MM.1S (cell line): ENCODE measurements at regions not wholly inside any gene's neighbourhood (a gene's known extent, or its start where the extent isn't known, plus 50 kb on each side); places are given as distances from the start of the nearest gene placed in this dataset.

ENCODE experiments used
- DNase-seq: peaks from one replicate; pipeline ENCODE4 v3.0.0-alpha.2; 2015
- H2AFZ ChIP-seq: fragments of 300-600 bp; sonication (generic); 2 replicates; pipeline ENCODE4 v1.6.0; 2016; ENCODE audit warnings: antibody characterized with exemption, low read length
- H3F3A ChIP-seq: fragments of 300-600 bp; sonication (generic); 2 replicates; pipeline ENCODE4 v1.6.1; 2016; ENCODE audit warnings: mild to moderate bottlenecking, antibody characterized with exemption, low read length, moderate library complexity, mixed read lengths; ENCODE audit not compliant: insufficient read depth
- H3K27ac ChIP-seq: fragments of 300-600 bp; sonication (generic); 2 replicates; pipeline ENCODE4 v1.5.1; 2016; ENCODE audit warnings: mild to moderate bottlenecking, low read length
- H3K27me3 ChIP-seq: fragments of 300-600 bp; sonication (generic); replicated peaks from 2 replicates; pipeline ENCODE4 v1.6.0; 2016; ENCODE audit warnings: low read length; ENCODE audit not compliant: insufficient read depth
- H3K36me3 ChIP-seq: fragments of 300-600 bp; sonication (generic); replicated peaks from 2 replicates; pipeline ENCODE4 v1.6.1; 2016; ENCODE audit warnings: mild to moderate bottlenecking, low read length, mixed read lengths; ENCODE audit not compliant: insufficient read depth
- H3K4me1 ChIP-seq: fragments of 300-600 bp; sonication (generic); 2 replicates; pipeline ENCODE4 v1.6.1; 2016; ENCODE audit warnings: low read length, mixed read lengths
- H3K4me2 ChIP-seq: fragments of 300-600 bp; sonication (generic); 2 replicates; pipeline ENCODE4 v1.6.0; 2016; ENCODE audit warnings: low read depth, low read length
- H3K4me3 ChIP-seq: fragments of 300-600 bp; sonication (generic); 2 replicates; pipeline ENCODE4 v1.5.1; 2016; ENCODE audit warnings: low read length, mixed read lengths
- H3K79me2 ChIP-seq: fragments of 300-600 bp; sonication (generic); 2 replicates; pipeline ENCODE4 v1.6.1; 2016; ENCODE audit warnings: mixed run types, low read length, mixed read lengths
- H3K9ac ChIP-seq: fragments of 300-600 bp; sonication (generic); 2 replicates; pipeline ENCODE4 v1.6.1; 2016; ENCODE audit warnings: low read length, mixed read lengths
- H3K9me2 ChIP-seq: fragments of 300-600 bp; sonication (generic); replicated peaks from 2 replicates; pipeline ENCODE4 v1.6.1; 2016; ENCODE audit warnings: mild to moderate bottlenecking, low read length, mixed read lengths; ENCODE audit not compliant: insufficient read depth
- H3K9me3 ChIP-seq: fragments of 300-600 bp; sonication (generic); replicated peaks from 2 replicates; pipeline ENCODE4 v1.6.1; 2016; ENCODE audit warnings: mild to moderate bottlenecking, low read length, mixed read lengths; ENCODE audit not compliant: insufficient read depth
- H4K20me1 ChIP-seq: fragments of 300-600 bp; sonication (generic); 2 replicates; pipeline ENCODE4 v1.6.1; 2016; ENCODE audit warnings: mild to moderate bottlenecking, low read length, moderate library complexity, mixed read lengths; ENCODE audit not compliant: insufficient read depth
- EZH2 ChIP-seq: fragments of 300-600 bp; sonication (generic); optimal IDR thresholded peaks from 2 replicates; pipeline ENCODE3; 2017; ENCODE audit warnings: low read depth, mild to moderate bottlenecking, antibody characterized with exemption, low read length, mixed read lengths
- EZH2phosphoT487 ChIP-seq: fragments of 300-600 bp; sonication (generic); IDR thresholded peaks from 2 replicates; pipeline ENCODE4 v1.6.1; 2018; ENCODE audit warnings: antibody characterized with exemption, low read length
- TF ChIP-seq, protein P1 (sequence below): fragments of 300-600 bp; sonication (generic); IDR thresholded peaks from 2 replicates; pipeline ENCODE4 v1.5.1; 2016; ENCODE audit warnings: antibody characterized with exemption, low read length, mixed read lengths

DNA sequence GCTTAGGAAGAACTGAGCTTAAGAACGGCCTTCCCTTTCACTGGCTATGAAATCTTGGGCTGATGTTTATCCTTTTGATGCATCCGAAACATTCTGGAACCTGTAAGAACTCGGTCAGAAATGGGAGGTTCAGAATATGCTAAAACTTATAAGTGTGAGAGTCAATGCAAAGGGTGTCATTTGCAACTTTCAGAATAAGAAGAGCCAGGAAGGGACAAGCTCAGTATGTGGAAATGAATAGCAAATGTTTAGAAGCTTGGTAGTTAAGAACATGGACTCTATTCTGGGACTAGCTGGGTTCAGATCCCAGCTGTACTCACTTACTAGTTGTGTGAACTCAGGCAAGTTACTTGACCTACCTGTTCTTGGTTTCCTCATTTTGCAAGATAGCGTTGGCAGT, 234.1 kb downstream of the OMA1 start:
- Histone ChIP-seq H4K20me1 (no peaks in the 10 kb centered on the region), H3K36me3 (no peaks in the 10 kb centered on the region), H3K9ac (no peak overlapping the region), H3K4me1 (no peaks in the 10 kb centered on the region), H3K9me2 (no peaks in the 10 kb centered on the region), H3K9me3 (no peaks in the 10 kb centered on the region), H2AFZ (no peak overlapping the region), H3K27me3 (no peaks in the 10 kb centered on the region), H3K79me2 (no peaks in the 10 kb centered on the region), H3F3A (no peaks in the 10 kb centered on the region), H3K4me2 (no peak overlapping the region), H3K4me3 (no peak overlapping the region), H3K27ac (no peak overlapping the region)
- TF ChIP-seq EZH2phosphoT487 = no peak
- TF ChIP-seq EZH2 = no peak
- TF ChIP-seq, protein P1, sequence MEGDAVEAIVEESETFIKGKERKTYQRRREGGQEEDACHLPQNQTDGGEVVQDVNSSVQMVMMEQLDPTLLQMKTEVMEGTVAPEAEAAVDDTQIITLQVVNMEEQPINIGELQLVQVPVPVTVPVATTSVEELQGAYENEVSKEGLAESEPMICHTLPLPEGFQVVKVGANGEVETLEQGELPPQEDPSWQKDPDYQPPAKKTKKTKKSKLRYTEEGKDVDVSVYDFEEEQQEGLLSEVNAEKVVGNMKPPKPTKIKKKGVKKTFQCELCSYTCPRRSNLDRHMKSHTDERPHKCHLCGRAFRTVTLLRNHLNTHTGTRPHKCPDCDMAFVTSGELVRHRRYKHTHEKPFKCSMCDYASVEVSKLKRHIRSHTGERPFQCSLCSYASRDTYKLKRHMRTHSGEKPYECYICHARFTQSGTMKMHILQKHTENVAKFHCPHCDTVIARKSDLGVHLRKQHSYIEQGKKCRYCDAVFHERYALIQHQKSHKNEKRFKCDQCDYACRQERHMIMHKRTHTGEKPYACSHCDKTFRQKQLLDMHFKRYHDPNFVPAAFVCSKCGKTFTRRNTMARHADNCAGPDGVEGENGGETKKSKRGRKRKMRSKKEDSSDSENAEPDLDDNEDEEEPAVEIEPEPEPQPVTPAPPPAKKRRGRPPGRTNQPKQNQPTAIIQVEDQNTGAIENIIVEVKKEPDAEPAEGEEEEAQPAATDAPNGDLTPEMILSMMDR = no peak
- DNase-seq = no peak

DNA sequence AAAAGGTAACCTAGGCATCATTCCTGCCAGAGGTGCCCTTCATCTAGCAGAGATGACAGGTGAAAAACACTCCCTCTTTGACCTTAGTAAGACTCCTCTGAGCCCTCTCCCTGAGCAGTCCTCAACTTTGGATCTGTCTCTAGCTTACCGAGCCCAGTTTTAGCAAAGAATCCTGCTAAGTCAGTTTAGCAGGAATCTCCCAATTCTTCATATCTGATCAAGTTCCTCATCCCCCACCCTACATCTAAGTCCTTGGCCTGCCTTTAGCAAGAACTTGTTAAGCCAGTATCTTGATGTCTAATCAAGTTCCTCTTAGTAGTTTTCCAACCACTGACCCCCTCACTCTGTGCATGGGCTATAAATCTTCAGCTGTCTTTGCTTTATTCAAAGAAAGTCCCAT, 235.6 kb downstream of the OMA1 start:
- no peak overlapping the region for H2AFZ ChIP-seq
- no peak overlapping the region for H3K27ac ChIP-seq
- H3K36me3 ChIP-seq = no peaks in the 10 kb centered on the region
- no peak overlapping the region for H3K9ac ChIP-seq
- no peaks in the 10 kb centered on the region for H3K79me2 ChIP-seq
- H3K9me3 ChIP-seq = no peaks in the 10 kb centered on the region
- H3F3A ChIP-seq = no peaks in the 10 kb centered on the region
- no peak overlapping the region for H3K4me3 ChIP-seq
- H3K4me1 ChIP-seq = no peaks in the 10 kb centered on the region
- no peak for DNase-seq
- H3K4me2 ChIP-seq = no peak overlapping the region
- no peaks in the 10 kb centered on the region for H3K9me2 ChIP-seq
- no peaks in the 10 kb centered on the region for H3K27me3 ChIP-seq
- H4K20me1 ChIP-seq = no peaks in the 10 kb centered on the region
- TF ChIP-seq, protein P1 = no peak
- no peak for TF ChIP-seq EZH2
- TF ChIP-seq EZH2phosphoT487 = no peak

DNA sequence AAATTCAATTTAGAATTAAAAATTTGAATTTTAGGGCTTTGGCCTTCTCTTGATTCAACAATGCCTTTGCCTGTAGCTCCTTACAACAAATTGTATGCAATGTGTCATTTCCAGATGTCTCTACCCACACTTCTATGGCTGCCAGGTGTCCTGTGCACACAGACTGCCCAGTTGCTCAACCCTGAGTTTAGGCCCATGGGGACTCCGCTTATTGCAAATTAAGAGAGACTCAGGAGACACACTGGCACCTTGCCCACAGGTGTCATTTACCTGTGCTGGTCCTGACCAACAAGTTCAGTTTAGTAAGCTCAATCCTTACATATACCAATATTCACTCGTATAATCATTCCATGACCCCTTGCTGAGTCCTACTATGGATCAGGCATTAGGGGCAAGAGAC, 236.1 kb downstream of the OMA1 start:
- no peak overlapping the region for H3K27ac ChIP-seq
- H4K20me1 ChIP-seq = no peaks in the 10 kb centered on the region
- no peaks in the 10 kb centered on the region for H3K27me3 ChIP-seq
- no peak for DNase-seq
- no peaks in the 10 kb centered on the region for H3K79me2 ChIP-seq
- H3K9me2 ChIP-seq = no peaks in the 10 kb centered on the region
- H3K36me3 ChIP-seq = no peaks in the 10 kb centered on the region
- TF ChIP-seq EZH2 (no peak), EZH2phosphoT487 (no peak)
- TF ChIP-seq, protein P1 = no peak
- no peak overlapping the region for H3K9ac ChIP-seq
- no peak overlapping the region for H2AFZ ChIP-seq
- H3K4me2 ChIP-seq = no peak overlapping the region
- H3F3A ChIP-seq = no peaks in the 10 kb centered on the region
- H3K4me1 ChIP-seq = no peaks in the 10 kb centered on the region
- H3K4me3 ChIP-seq = no peak overlapping the region
- H3K9me3 ChIP-seq = no peaks in the 10 kb centered on the region
